SH-SY5Y (cell line): ENCODE measurements at regions not wholly inside any gene's neighbourhood (a gene's known extent, or its start where the extent isn't known, plus 50 kb on each side); places are given as distances from the start of the nearest gene placed in this dataset.

Experiments
- GATA2 ChIP-seq: IDR thresholded peaks from 2 replicates; pipeline ENCODE4 v1.6.1; 2011; ENCODE audit warnings: mild to moderate bottlenecking, low read depth, low read length
- GATA3 ChIP-seq: IDR thresholded peaks from 2 replicates; pipeline ENCODE4 v1.6.1; 2011; ENCODE audit warnings: low read depth, mild to moderate bottlenecking, low read length, moderate library complexity

- TF ChIP-seq GATA3 (no peak), GATA2 (no peak)
Measured at GRCh38 chr12:73414926-73415325, 1122.7 kb upstream of the ATXN7L3B start.

- TF ChIP-seq GATA2 (no peak), GATA3 (no peak)
Measured at GRCh38 chr12:73418541-73418940, 1119.1 kb upstream of the ATXN7L3B start.

GRCh38 chr12:73421832-73422231 lies 1115.8 kb upstream of the ATXN7L3B start:
- TF ChIP-seq GATA3 (no peak), GATA2 (no peak)

GRCh38 chr12:73424484-73424883 lies 1113.2 kb upstream of the ATXN7L3B start:
- TF ChIP-seq GATA3 = no peak
- TF ChIP-seq GATA2 = no peak

GRCh38 chr12:73445658-73446324 lies 1091.8 kb upstream of the ATXN7L3B start:
- no peak for TF ChIP-seq GATA2
- no peak for TF ChIP-seq GATA3

- TF ChIP-seq GATA2 (no peak), GATA3 (no peak)
Measured at GRCh38 chr12:73452672-73453469, 1084.8 kb upstream of the ATXN7L3B start.

- TF ChIP-seq GATA3 = no peak
- no peak for TF ChIP-seq GATA2
Measured at GRCh38 chr12:73460212-73460611, 1077.4 kb upstream of the ATXN7L3B start.

GRCh38 chr12:73465106-73465505 lies 1072.5 kb upstream of the ATXN7L3B start:
- no peak for TF ChIP-seq GATA3
- no peak for TF ChIP-seq GATA2

GRCh38 chr12:73486256-73486655 lies 1051.4 kb upstream of the ATXN7L3B start:
- TF ChIP-seq GATA3 = no peak
- no peak for TF ChIP-seq GATA2

GRCh38 chr12:73506611-73507010 lies 1031.0 kb upstream of the ATXN7L3B start:
- TF ChIP-seq GATA2 = no peak
- no peak for TF ChIP-seq GATA3

GRCh38 chr12:73514672-73515071 lies 1023.0 kb upstream of the ATXN7L3B start:
- TF ChIP-seq GATA3 = no peak
- no peak for TF ChIP-seq GATA2

- TF ChIP-seq GATA2 (no peak), GATA3 (no peak)
Measured at GRCh38 chr12:73517859-73518258, 1019.8 kb upstream of the ATXN7L3B start.

- TF ChIP-seq GATA2 = no peak
- TF ChIP-seq GATA3 = no peak
Measured at GRCh38 chr12:73529231-73529630, 1008.4 kb upstream of the ATXN7L3B start.

GRCh38 chr12:73529954-73530353 lies 1007.7 kb upstream of the ATXN7L3B start:
- TF ChIP-seq GATA3 = no peak
- no peak for TF ChIP-seq GATA2

- TF ChIP-seq GATA2 (no peak), GATA3 (no peak)
Measured at GRCh38 chr12:73531752-73532151, 1005.9 kb upstream of the ATXN7L3B start.
